IMR-90 (cell line): ENCODE measurements at regions not wholly inside any gene's neighbourhood (a gene's known extent, or its start where the extent isn't known, plus 50 kb on each side); places are given as distances from the start of the nearest gene placed in this dataset.

Experiments
- ATAC-seq: fragments of 200-7000 bp; cut with Tn5 transposase; 2 replicates; pipeline ENCODE4 v1.9.1; 2020; ENCODE audit warnings: low read depth, mild to moderate bottlenecking, moderate library complexity
- BruUV-seq: library from RNA; stranded (reverse); fragments of 400-500 nt; replicated peaks from 2 replicates; lab custom pipeline; 2021; lab: Mats Ljungman, UMichigan
- CTCF ChIA-PET: fragments of 300-600 bp; formaldehyde crosslinking; extraction: SDS; loops from one replicate; lab custom pipeline; 2021; ENCODE audit warnings: antibody characterized with exemption; lab: Yijun Ruan, JAX
- POLR2A ChIA-PET: fragments of 300-600 bp; sonication (Branson Sonifier 250); formaldehyde crosslinking; loops from one replicate; lab custom pipeline; 2022; ENCODE audit warnings: antibody characterized with exemption; ENCODE audit not compliant: unreplicated experiment; lab: Charles Lee
- DNase-seq: peaks from one replicate; pipeline ENCODE4 v3.0.0; 2013
- H2AFZ ChIP-seq: replicated peaks from 2 replicates; pipeline ENCODE3; 2013; ENCODE audit warnings: low read length, mild to moderate bottlenecking; ENCODE audit not compliant: poor library complexity
- H2AK5ac ChIP-seq: 2 replicates; pipeline ENCODE4 v1.6.1; 2013; ENCODE audit warnings: low read depth, low read length, inconsistent platforms
- H2AK9ac ChIP-seq: replicated peaks from 2 replicates; pipeline ENCODE3; 2013; ENCODE audit warnings: mild to moderate bottlenecking, low read depth, low read length, moderate library complexity; ENCODE audit not compliant: poor library complexity
- H2BK120ac ChIP-seq: 2 replicates; pipeline ENCODE4 v1.6.1; 2013; ENCODE audit warnings: low read depth, low read length, inconsistent platforms
- H2BK15ac ChIP-seq: 3 replicates; pipeline ENCODE4 v1.6.1; 2013; ENCODE audit warnings: low read depth, low read length, inconsistent platforms
- H2BK20ac ChIP-seq: 2 replicates; pipeline ENCODE4 v1.6.1; 2013; ENCODE audit warnings: low read depth, mild to moderate bottlenecking, inconsistent platforms, low read length, moderate library complexity
- H2BK5ac ChIP-seq: 2 replicates; pipeline ENCODE4 v1.6.1; 2013; ENCODE audit warnings: mild to moderate bottlenecking, low read depth, low read length, inconsistent platforms; ENCODE audit not compliant: poor library complexity, severe bottlenecking
- H3K14ac ChIP-seq: replicated peaks from 2 replicates; pipeline ENCODE4 v1.6.1; 2013; ENCODE audit warnings: low read depth, low read length, inconsistent platforms
- H3K18ac ChIP-seq: 2 replicates; pipeline ENCODE4 v1.6.1; 2013; ENCODE audit warnings: low read depth, low read length, control low read depth
- H3K23ac ChIP-seq: 2 replicates; pipeline ENCODE4 v1.6.1; 2013; ENCODE audit warnings: low read depth, low read length, inconsistent platforms
- H3K27ac ChIP-seq: 2 replicates; pipeline ENCODE4 v1.5.1; 2013; ENCODE audit warnings: mild to moderate bottlenecking, control low read depth, low read length; ENCODE audit not compliant: insufficient read depth
- H3K27me3 ChIP-seq: 2 replicates; pipeline ENCODE4 v1.6.1; 2013; ENCODE audit warnings: low read length; ENCODE audit not compliant: control insufficient read depth, insufficient read depth
- H3K36me3 ChIP-seq: 2 replicates; pipeline ENCODE4 v1.6.1; 2013; ENCODE audit warnings: low read length, mixed read lengths; ENCODE audit not compliant: control insufficient read depth, insufficient read depth
- H3K4ac ChIP-seq: 2 replicates; pipeline ENCODE4 v1.6.1; 2013; ENCODE audit warnings: low read depth, low read length, inconsistent platforms
- H3K4me1 ChIP-seq: 2 replicates; pipeline ENCODE4 v1.6.1; 2013; ENCODE audit warnings: low read length, mixed read lengths; ENCODE audit not compliant: control insufficient read depth, insufficient read depth
- H3K4me2 ChIP-seq: 2 replicates; pipeline ENCODE4 v1.6.1; 2013; ENCODE audit warnings: low read depth, mild to moderate bottlenecking, control low read depth, low read length, moderate library complexity
- H3K4me3 ChIP-seq: 2 replicates; pipeline ENCODE4 v1.5.1; 2013; ENCODE audit warnings: low read depth, mild to moderate bottlenecking, control low read depth, low read length, moderate library complexity; ENCODE audit not compliant: insufficient read depth
- H3K56ac ChIP-seq: 2 replicates; pipeline ENCODE4 v1.6.1; 2013; ENCODE audit warnings: low read length, inconsistent platforms; ENCODE audit not compliant: insufficient read depth; ENCODE audit errors: extremely low read depth
- H3K79me1 ChIP-seq, 2 experiments: 2 replicates each; pipeline ENCODE4 v1.6.1; 2013; ENCODE audit warnings: low read length in 2 of 2, inconsistent platforms in 1 of 2, low read depth in 1 of 2
- H3K9ac ChIP-seq: 2 replicates; pipeline ENCODE4 v1.6.1; 2013; ENCODE audit warnings: low read depth, low read length, control low read depth
- H3K9me1 ChIP-seq: 2 replicates; pipeline ENCODE4 v1.6.1; 2013; ENCODE audit warnings: low read length, inconsistent platforms; ENCODE audit not compliant: insufficient read depth
- H3K9me3 ChIP-seq: 2 replicates; pipeline ENCODE4 v1.6.1; 2013; ENCODE audit warnings: low read length; ENCODE audit not compliant: control insufficient read depth, insufficient read depth
- H4K20me1 ChIP-seq: 2 replicates; pipeline ENCODE4 v1.6.1; 2013; ENCODE audit warnings: low read length, inconsistent platforms; ENCODE audit not compliant: insufficient read depth
- H4K5ac ChIP-seq: 2 replicates; pipeline ENCODE4 v1.6.1; 2013; ENCODE audit warnings: mild to moderate bottlenecking, low read depth, low read length, control low read depth
- H4K8ac ChIP-seq, 2 experiments: 2 replicates each; pipeline ENCODE4 v1.6.1; 2013; ENCODE audit warnings: low read depth in 2 of 2, low read length in 2 of 2, control low read depth in 1 of 2, inconsistent platforms in 1 of 2
- H4K91ac ChIP-seq: 2 replicates; pipeline ENCODE4 v1.6.1; 2013; ENCODE audit warnings: low read depth, low read length, inconsistent platforms; ENCODE audit not compliant: insufficient read depth
- MAFK ChIP-seq: IDR thresholded peaks from 2 replicates; pipeline ENCODE4 v1.6.1; 2012; ENCODE audit warnings: low read depth, low read length, improper control_type of control experiment
- POLR2A ChIP-seq: IDR thresholded peaks from 2 replicates; pipeline ENCODE4 v1.6.1; 2012; ENCODE audit warnings: mild to moderate bottlenecking, low read depth, low read length
- RAD21 ChIP-seq: IDR thresholded peaks from 2 replicates; pipeline ENCODE4 v1.6.1; 2012; ENCODE audit warnings: low read length, improper control_type of control experiment
- WGBS, 2 experiments: methylation state at CpG; one replicate each; pipeline versions ENCODE4 v1.1.5 to v1.1.7; 2013; ENCODE audit warnings: missing lambda C conversion rate in 2 of 2; ENCODE audit not compliant: insufficient read length in 1 of 2; ENCODE audit errors: extremely low coverage in 2 of 2; 5-methylcytosine and 5-hydroxymethylcytosine counted together
- dilution Hi-C: fragments of 300-500 bp; cut with HindIII; formaldehyde crosslinking; loops from one replicate; pipeline ENCODE4 v1.14.3; 2018; ENCODE audit warnings: low sequenced_read_pairs; ENCODE audit not compliant: unreplicated experiment
- in situ Hi-C: fragments of 300-500 bp; cut with MboI; formaldehyde crosslinking; loops from 3 replicates; pipeline ENCODE4 v1.14.3; 2019; ENCODE audit warnings: low sequenced_read_pairs, inconsistent platforms, mixed read lengths
- intact Hi-C: fragments of 100-400 bp; cut with micrococcal nuclease; formaldehyde crosslinking; loops from 2 replicates; pipeline ENCODE4 v1.10.0; 2022

- no peak overlapping the region for H2BK120ac ChIP-seq
- H3K4ac ChIP-seq = no peak overlapping the region; the same call in 1 of the 2 replicates
- H3K4me2 ChIP-seq = no peak overlapping the region
- H3K4me3 ChIP-seq = no peak overlapping the region
- no peaks in the 10 kb centered on the region for H3K79me1 ChIP-seq
- H2AK9ac ChIP-seq = no peak overlapping the region
- no peak overlapping the region for H3K27ac ChIP-seq
- ChIA-PET POLR2A (no interaction called here), CTCF (interaction anchor here (1.0 kb wide), 1 partner anchor 14 kb away, joined by 3 read pairs; no protein-coding TSS in a partner anchor)
- no peak overlapping the region for H3K56ac ChIP-seq
- H4K20me1 ChIP-seq = no peaks in the 10 kb centered on the region
- H3K18ac ChIP-seq = no peak overlapping the region
- BruUV-seq = no TSS peak
- no peaks in the 10 kb centered on the region for H3K9me3 ChIP-seq
- no CpG with 5 or more reads among the region's 4 CpGs for WGBS, 2 experiments
- peak overlapping the region; percentile 61 for H2AFZ ChIP-seq
- H4K8ac ChIP-seq = no peak overlapping the region
- TF ChIP-seq MAFK (peak; percentile 20; the same call in 1 of the 2 replicates), RAD21 (no peak), POLR2A (no peak)
- no peak for ATAC-seq
- H3K4me1 ChIP-seq = 0 out of 2 replicates have a peak, but pooled peaks cover 3% of the 10 kb centered on the region
- no peak overlapping the region for H2BK5ac ChIP-seq
- H2BK20ac ChIP-seq = 0 out of 2 replicates have a peak overlapping the region, but pooled peaks have one; percentile 63
- intact Hi-C loops (no loop called here), dilution Hi-C loops (no loop called here), in situ Hi-C loops (no loop called here)
- no peak overlapping the region for H3K14ac ChIP-seq
- no peak for DNase-seq
- H3K9ac ChIP-seq = no peak overlapping the region
- no peaks in the 10 kb centered on the region for H3K27me3 ChIP-seq
- H4K5ac ChIP-seq = no peak overlapping the region
- no peak overlapping the region for H3K23ac ChIP-seq
- H3K36me3 ChIP-seq = no peaks in the 10 kb centered on the region
- no peak overlapping the region for H2BK15ac ChIP-seq
- H3K9me1 ChIP-seq = 0 out of 2 replicates have a peak, but pooled peaks cover 3% of the 10 kb centered on the region
- H4K91ac ChIP-seq = no peak overlapping the region
- H2AK5ac ChIP-seq = peak overlapping the region; percentile 24; the same call in 1 of the 2 replicates
Observed at GRCh38 chr2:7819850-7820249, 862.0 kb upstream of the ID2 start.
